KBM-7 (cell line): ENCODE measurements at regions not wholly inside any gene's neighbourhood (a gene's known extent, or its start where the extent isn't known, plus 50 kb on each side); places are given as distances from the start of the nearest gene placed in this dataset.
"Not testable (repeated sequence)": the region's sequence is repeated elsewhere in the genome, so short reads cannot be mapped to it uniquely, and the experiment has no call there.

ENCODE experiments used
- DNase-seq: peaks from one replicate; pipeline ENCODE4 v3.0.0-alpha.2; 2015
- in situ Hi-C: fragments of 300-500 bp; cut with MboI; formaldehyde crosslinking; loops from 2 replicates; pipeline ENCODE4 v1.14.3; 2020; ENCODE audit warnings: low sequenced_read_pairs, low pct_unique_long_range_greater_than_20kb, mixed read lengths

- no peak for DNase-seq
- in situ Hi-C loops = no loop called here
Observed at GRCh38 chr22:19656541-19657251, 57.6 kb upstream of the SEPTIN5 start.

- no peak for DNase-seq
- in situ Hi-C loops = no loop called here
Observed at GRCh38 chr22:19657252-19658056, 56.8 kb upstream of the SEPTIN5 start.

GRCh38 chr22:19658057-19658966, 56.0 kb upstream of the SEPTIN5 start:
- in situ Hi-C loops = no loop called here

GRCh38 chr22:19658967-19659804, 55.1 kb upstream of the SEPTIN5 start:
- in situ Hi-C loops = no loop called here
- no peak for DNase-seq

More at GRCh38 chr22:19658057-19658966, 56.0 kb upstream of the SEPTIN5 start:
- no peak for DNase-seq

- in situ Hi-C loops = no loop called here
- no peak for DNase-seq
Observed at GRCh38 chr22:19659805-19660345, 54.4 kb upstream of the SEPTIN5 start.

- in situ Hi-C loops, DNase-seq: not testable (repeated sequence)
Observed at GRCh38 chr22:19660583-19660982, 53.7 kb upstream of the SEPTIN5 start.

GRCh38 chr22:19661156-19661555, 53.1 kb upstream of the SEPTIN5 start:
- no peak for DNase-seq
- in situ Hi-C loops = no loop called here

- in situ Hi-C loops, DNase-seq: not testable (repeated sequence)
Observed at GRCh38 chr22:19662049-19662684, 52.1 kb upstream of the SEPTIN5 start.

- in situ Hi-C loops = no loop called here
- DNase-seq = peak; percentile 15
Observed at GRCh38 chr22:19663286-19663815, 51.0 kb upstream of the SEPTIN5 start.

- in situ Hi-C loops = no loop called here
- DNase-seq = no peak
Observed at GRCh38 chr22:19663821-19664355, 50.4 kb upstream of the SEPTIN5 start.

GRCh38 chr22:19664406-19664805, 49.9 kb upstream of the SEPTIN5 start:
- in situ Hi-C loops = no loop called here
- no peak for DNase-seq
